HepG2 (cell line): ENCODE measurements at regions not wholly inside any gene's neighbourhood (a gene's known extent, or its start where the extent isn't known, plus 50 kb on each side); places are given as distances from the start of the nearest gene placed in this dataset.

Experiments
- ATAC-seq: fragments of 200-7000 bp; cut with Tn5 transposase; 3 replicates; pipeline ENCODE4 v1.9.1; 2020; ENCODE audit warnings: mild to moderate bottlenecking, moderate library complexity
- BruUV-seq: library from RNA; stranded (reverse); fragments of 400-500 nt; replicated peaks from 2 replicates; lab custom pipeline; 2021; lab: Mats Ljungman, UMichigan
- CTCF ChIA-PET: fragments of 300-600 bp; formaldehyde crosslinking; extraction: SDS; loops from one replicate; lab custom pipeline; 2021; ENCODE audit warnings: low total read pairs, inconsistent platforms, low intra/inter-chr PET ratio; lab: Yijun Ruan, JAX
- POLR2A ChIA-PET: fragments of 350-600 bp; sonication (Branson Sonifier 250); formaldehyde crosslinking; loops from one replicate; lab custom pipeline; 2020; ENCODE audit warnings: antibody characterized with exemption, inconsistent platforms; lab: Yijun Ruan, JAX
- DNase-seq: peaks from one replicate; pipeline ENCODE4 v3.0.0-alpha.2; 2015; ENCODE audit warnings: low spot score
- FAIRE-seq: peaks from 3 replicates; lab custom pipeline; 2011; peaks lifted over from hg19 to GRCh38; lab: Jason Lieb, UNC
- H2AFZ ChIP-seq: one replicate; pipeline ENCODE4 v1.6.1; 2011; ENCODE audit warnings: low read length, inconsistent platforms
- H3K27ac ChIP-seq: fragments of 300-600 bp; 3 replicates; pipeline ENCODE4 v1.8.0; 2011; ENCODE audit warnings: mixed run types, mild to moderate bottlenecking, mixed read lengths, low read length, inconsistent platforms; ENCODE audit not compliant: insufficient read depth; ENCODE audit errors: extremely low read length
- H3K27me3 ChIP-seq, 2 experiments: fragments of 200-600 bp in 1 of 2; 2 replicates in 1 of 2; 3 replicates in 1 of 2; pipeline versions ENCODE4 v1.6.0 to v1.8.0; 2011; ENCODE audit warnings: low read length in 2 of 2, mild to moderate bottlenecking in 2 of 2, moderate library complexity in 2 of 2, inconsistent platforms in 1 of 2; ENCODE audit not compliant: insufficient read depth in 2 of 2, control insufficient read depth in 1 of 2
- H3K36me3 ChIP-seq, 2 experiments: fragments of 200-600 bp in 1 of 2; replicated peaks in 1 of 2; 2 replicates in 1 of 2; 3 replicates in 1 of 2; pipeline versions ENCODE4 v1.5.1 to v1.8.0; 2011; ENCODE audit warnings: low read length in 2 of 2, inconsistent platforms in 1 of 2; ENCODE audit not compliant: insufficient read depth in 2 of 2, control insufficient read depth in 1 of 2
- H3K4me1 ChIP-seq: 2 replicates; pipeline ENCODE4 v1.5.1; 2012; ENCODE audit warnings: low read length, inconsistent platforms; ENCODE audit not compliant: insufficient read depth
- H3K4me2 ChIP-seq: 2 replicates; pipeline ENCODE4 v1.6.0; 2011; ENCODE audit warnings: low read depth, low read length, inconsistent platforms
- H3K4me3 ChIP-seq, 3 experiments: fragments of 200-600 bp in 1 of 3; sonication (generic), shearing (Covaris generic) in 1 of 3; replicated peaks in 1 of 3; 2 replicates each; pipeline ENCODE4 v1.5.1; 2011 to 2016; ENCODE audit warnings: low read length in 3 of 3, inconsistent platforms in 2 of 3, low read depth in 2 of 3, mild to moderate bottlenecking in 2 of 3, control low read depth in 1 of 3, mixed read lengths in 1 of 3; ENCODE audit not compliant: insufficient read depth in 1 of 3
- H3K79me2 ChIP-seq: one replicate; pipeline ENCODE4 v1.6.1; 2011; ENCODE audit warnings: low read length, inconsistent platforms; ENCODE audit not compliant: insufficient read depth
- H3K9ac ChIP-seq: 2 replicates; pipeline ENCODE4 v1.6.0; 2011; ENCODE audit warnings: mild to moderate bottlenecking, low read depth, low read length, inconsistent platforms; ENCODE audit not compliant: insufficient read depth
- H3K9me3 ChIP-seq: 2 replicates; pipeline ENCODE4 v1.5.1; 2012; ENCODE audit warnings: mild to moderate bottlenecking, low read length
- H4K20me1 ChIP-seq: 2 replicates; pipeline ENCODE4 v1.6.0; 2011; ENCODE audit warnings: inconsistent platforms, mild to moderate bottlenecking, low read length, moderate library complexity; ENCODE audit not compliant: insufficient read depth
- CHD4 ChIP-seq: fragments of 200-600 bp; sonication (generic); IDR thresholded peaks from 2 replicates; pipeline ENCODE4 v1.7.0; 2017; ENCODE audit warnings: mild to moderate bottlenecking, low read length, borderline replicate concordance
- HNF4G ChIP-seq, 2 experiments: sonication (generic) in 1 of 2; formaldehyde crosslinking in 1 of 2; IDR thresholded peaks; 2 replicates each; pipeline versions ENCODE4 v1.4.0 to v1.6.1; 2011 to 2020; ENCODE audit warnings: borderline replicate concordance in 2 of 2, low read depth in 2 of 2, mild to moderate bottlenecking in 2 of 2, low read length in 1 of 2, missing genetic modification reagents in 1 of 2, moderate library complexity in 1 of 2
- JUNB ChIP-seq: sonication (generic); formaldehyde crosslinking; IDR thresholded peaks from 2 replicates; pipeline ENCODE4 v1.8.0; 2022; ENCODE audit warnings: missing genetic modification reagents, mild to moderate bottlenecking, borderline replicate concordance
- KDM5A ChIP-seq: fragments of 200-600 bp; sonication (generic); IDR thresholded peaks from 2 replicates; pipeline ENCODE4 v1.7.0; 2018; ENCODE audit warnings: antibody characterized with exemption, mild to moderate bottlenecking, low read length, borderline replicate concordance
- MZF1 ChIP-seq: sonication (generic); formaldehyde crosslinking; IDR thresholded peaks from 2 replicates; pipeline ENCODE4 v1.8.1; 2023; ENCODE audit warnings: mild to moderate bottlenecking, missing genetic modification reagents, borderline replicate concordance
- SIX1 ChIP-seq: sonication (generic); formaldehyde crosslinking; IDR thresholded peaks from 2 replicates; pipeline ENCODE4 v1.4.0; 2020; ENCODE audit warnings: missing genetic modification reagents, borderline replicate concordance
- ZNF546 ChIP-seq: sonication (generic); formaldehyde crosslinking; conservative IDR thresholded peaks from 2 replicates; pipeline ENCODE4 v1.8.1; 2023; ENCODE audit warnings: mild to moderate bottlenecking, missing genetic modification reagents
- ZNF569 ChIP-seq: sonication (generic); formaldehyde crosslinking; IDR thresholded peaks from 2 replicates; pipeline ENCODE4 v1.5.0; 2020; ENCODE audit warnings: mild to moderate bottlenecking, missing genetic modification reagents, moderate library complexity, borderline replicate concordance
- WGBS: methylation state at CpG from one replicate; pipeline ENCODE4 v1.1.6; 2017; ENCODE audit warnings: low lambda C conversion rate; 5-methylcytosine and 5-hydroxymethylcytosine counted together
- in situ Hi-C: cut with HindIII; loops from 2 replicates; pipeline ENCODE4 v1.10.0; 2017; ENCODE audit warnings: low pct_unique_long_range_greater_than_20kb; ENCODE audit not compliant: extremely low pct_ligation_motif_present
- intact Hi-C: fragments of 100-400 bp; cut with micrococcal nuclease; formaldehyde crosslinking; loops from one replicate; pipeline ENCODE4 v1.10.0; 2022; ENCODE audit not compliant: unreplicated experiment
- TF ChIP-seq, protein P1 (sequence below): sonication (generic); formaldehyde crosslinking; IDR thresholded peaks from 2 replicates; pipeline ENCODE4 v1.4.0; 2020; ENCODE audit warnings: missing genetic modification reagents, borderline replicate concordance

DNA sequence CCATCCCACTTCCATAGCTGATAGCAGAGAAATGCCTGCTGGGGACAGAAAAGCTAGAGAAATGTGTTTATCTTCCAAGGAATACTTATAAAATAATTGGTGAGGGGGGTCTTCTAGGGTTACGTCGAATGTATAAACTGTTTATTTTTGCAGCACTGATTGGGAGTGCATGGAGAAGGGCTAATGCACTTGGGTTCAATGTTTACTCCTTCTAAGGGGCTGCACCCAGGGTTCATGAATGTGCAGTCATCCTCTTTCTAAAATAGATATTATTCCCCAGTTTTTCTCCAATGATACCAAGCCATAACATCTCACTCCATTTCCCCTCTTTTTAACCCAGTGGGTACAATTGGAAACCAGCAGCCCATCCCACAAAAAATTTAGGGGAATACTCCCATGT lies 336.9 kb downstream of the ETS1 start (continued):
- no peak for TF ChIP-seq JUNB (CRISPR knock-in tag)

DNA sequence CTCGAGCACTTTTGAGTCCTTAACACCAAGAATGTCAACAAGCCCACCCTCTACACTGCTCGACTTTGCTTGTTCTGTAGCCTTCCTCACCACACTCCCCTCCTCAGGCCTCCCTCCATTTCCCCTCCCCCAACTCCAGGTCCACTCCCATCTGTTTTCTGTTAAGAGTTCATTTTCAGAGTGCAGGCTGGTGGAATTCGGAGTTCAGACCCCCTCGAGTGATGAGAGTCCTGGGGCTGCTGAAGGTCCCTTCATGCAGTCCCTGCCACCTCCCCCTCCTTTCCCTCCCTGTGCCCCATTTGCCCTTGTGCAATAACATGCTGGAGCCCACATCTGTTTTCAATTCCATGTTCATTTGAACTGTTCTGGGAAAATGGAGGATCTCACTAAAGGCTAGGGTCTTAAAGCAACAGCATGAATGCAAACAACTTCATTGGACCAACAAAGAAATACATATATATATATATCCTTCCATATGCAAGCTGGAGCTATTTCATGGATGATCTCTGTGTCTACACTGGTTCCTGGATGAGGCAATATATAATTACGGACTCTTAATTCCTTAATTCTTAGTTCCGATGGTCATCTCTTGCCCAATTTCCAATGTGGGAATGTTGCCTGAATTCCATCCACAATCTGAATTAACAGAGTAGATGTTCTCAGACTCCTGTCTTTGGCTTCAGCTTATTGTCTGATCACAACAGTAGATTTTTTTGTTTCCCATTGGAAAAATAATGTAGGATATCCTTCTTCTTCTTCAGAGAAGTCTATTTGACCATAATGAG lies 340.4 kb downstream of the ETS1 start:
- H2AFZ ChIP-seq: no peak overlapping the region
- POLR2A ChIA-PET: no interaction called here
- FAIRE-seq (no peak), DNase-seq (no peak)
- intact Hi-C loops: no loop called here
- TF ChIP-seq ZNF546 (CRISPR knock-in tag): no peak
- no peak for TF ChIP-seq SIX1 (CRISPR knock-in tag)
- TF ChIP-seq KDM5A: no peak
- TF ChIP-seq ZNF569: no peak
- no peak for TF ChIP-seq HNF4G (IDR thresholded peaks at IDR 0.05; ENCODE audit: borderline replicate concordance, low read depth, low read length)
- no peak for TF ChIP-seq HNF4G (CRISPR knock-in tag; IDR thresholded peaks at IDR 0.05; ENCODE audit: borderline replicate concordance, low read depth)
- TF ChIP-seq, protein P1, sequence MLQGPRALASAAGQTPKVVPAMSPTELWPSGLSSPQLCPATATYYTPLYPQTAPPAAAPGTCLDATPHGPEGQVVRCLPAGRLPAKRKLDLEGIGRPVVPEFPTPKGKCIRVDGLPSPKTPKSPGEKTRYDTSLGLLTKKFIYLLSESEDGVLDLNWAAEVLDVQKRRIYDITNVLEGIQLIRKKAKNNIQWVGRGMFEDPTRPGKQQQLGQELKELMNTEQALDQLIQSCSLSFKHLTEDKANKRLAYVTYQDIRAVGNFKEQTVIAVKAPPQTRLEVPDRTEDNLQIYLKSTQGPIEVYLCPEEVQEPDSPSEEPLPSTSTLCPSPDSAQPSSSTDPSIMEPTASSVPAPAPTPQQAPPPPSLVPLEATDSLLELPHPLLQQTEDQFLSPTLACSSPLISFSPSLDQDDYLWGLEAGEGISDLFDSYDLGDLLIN (CRISPR knock-in tag): no peak
- TF ChIP-seq MZF1 (CRISPR knock-in tag): no peak
- no peak for TF ChIP-seq CHD4
- TF ChIP-seq, all 625 proteins: peak for 0
- H3K9ac ChIP-seq: no peak overlapping the region
- H3K4me1 ChIP-seq: no peaks in the 10 kb centered on the region
- in situ Hi-C loops: no loop called here
- no TSS peak for BruUV-seq
- no peak overlapping the region for H3K27ac ChIP-seq
- 22% methylated on average over 6 of the region's 6 CpGs for WGBS
- no peaks in the 10 kb centered on the region for H4K20me1 ChIP-seq
- H3K4me2 ChIP-seq: no peak overlapping the region
- no peaks in the 10 kb centered on the region for H3K9me3 ChIP-seq
- no peak for ATAC-seq
- CTCF ChIA-PET: no interaction called here
- no peak overlapping the region for H3K4me3 ChIP-seq
- H3K79me2 ChIP-seq: no peaks in the 10 kb centered on the region
- no peaks in the 10 kb centered on the region for H3K27me3 ChIP-seq
- H3K36me3 ChIP-seq: no peaks in the 10 kb centered on the region
